HCT116 (cell line): ENCODE measurements at regions not wholly inside any gene's neighbourhood (a gene's known extent, or its start where the extent isn't known, plus 50 kb on each side); places are given as distances from the start of the nearest gene placed in this dataset.

Source experiments
- ELF1 ChIP-seq: IDR thresholded peaks from 2 replicates; pipeline ENCODE4 v1.6.1; 2012; ENCODE audit warnings: low read depth, borderline replicate concordance
- JUND ChIP-seq: IDR thresholded peaks from 2 replicates; pipeline ENCODE4 v1.6.1; 2012
- POLR2A ChIP-seq: IDR thresholded peaks from 2 replicates; pipeline ENCODE4 v1.7.0; 2011; ENCODE audit warnings: borderline replicate concordance; ENCODE audit not compliant: insufficient read depth, insufficient read length; ENCODE audit errors: extremely low read depth
- POLR2AphosphoS5 ChIP-seq: IDR thresholded peaks from 2 replicates; pipeline ENCODE4 v1.6.1; 2011; ENCODE audit warnings: mild to moderate bottlenecking, low read depth, low read length, moderate library complexity
- TF ChIP-seq, protein P1 (sequence below), 3 experiments: fragments of 200-600 bp in 1 of 3; sonication (generic) in 1 of 3; IDR thresholded peaks in 2 of 3; conservative IDR thresholded peaks in 1 of 3; 2 replicates each; pipeline ENCODE4 v1.5.1; 2012 to 2017; ENCODE audit warnings: low read depth in 2 of 3, low read length in 2 of 3, antibody characterized with exemption in 1 of 3, borderline replicate concordance in 1 of 3, control low read depth in 1 of 3, mild to moderate bottlenecking in 1 of 3, mixed read lengths in 1 of 3, mixed run types in 1 of 3, moderate library complexity in 1 of 3; ENCODE audit not compliant: insufficient read depth in 1 of 3
- TF ChIP-seq, protein P2 (sequence below): IDR thresholded peaks from 2 replicates; pipeline ENCODE4 v1.6.1; 2012

DNA sequence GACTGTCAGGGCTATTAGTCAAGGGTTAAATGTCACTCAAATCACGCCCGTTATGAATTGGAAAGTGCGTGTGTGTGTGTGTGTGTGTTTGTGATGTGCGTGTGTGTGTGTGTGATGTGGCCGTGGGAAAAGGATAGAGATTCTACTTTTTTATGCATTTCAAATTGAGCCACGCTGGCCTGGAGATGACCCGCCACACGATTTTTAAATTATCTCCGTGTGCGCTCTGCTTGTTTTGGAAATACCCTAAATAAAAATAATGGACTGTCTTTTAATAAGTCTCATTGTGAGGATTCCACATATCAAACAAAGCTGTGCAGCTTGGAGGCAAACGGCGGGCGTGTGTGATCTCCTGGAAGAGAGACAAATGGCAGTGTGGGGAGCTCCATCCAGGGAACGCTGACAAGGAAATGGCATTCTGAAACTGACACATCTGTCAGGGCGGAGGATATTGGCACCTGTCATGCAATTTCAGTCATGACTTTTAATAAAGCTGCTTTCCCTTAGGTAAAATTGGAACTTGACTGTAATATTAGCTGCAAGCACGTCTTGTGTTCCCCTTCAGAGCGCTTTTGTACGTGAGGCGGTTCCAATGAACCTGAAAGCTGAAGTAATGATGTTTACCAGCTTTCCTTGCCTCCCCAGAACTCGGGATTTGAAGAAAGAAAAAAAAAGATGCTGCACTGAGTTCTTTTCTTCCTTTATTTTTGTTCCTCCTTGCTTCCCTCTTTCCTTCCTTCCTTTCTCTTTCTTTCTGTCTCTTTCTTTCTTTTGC, 381.8 kb upstream of the SMIM21 start:
- TF ChIP-seq POLR2A = no peak
- TF ChIP-seq, protein P1, sequence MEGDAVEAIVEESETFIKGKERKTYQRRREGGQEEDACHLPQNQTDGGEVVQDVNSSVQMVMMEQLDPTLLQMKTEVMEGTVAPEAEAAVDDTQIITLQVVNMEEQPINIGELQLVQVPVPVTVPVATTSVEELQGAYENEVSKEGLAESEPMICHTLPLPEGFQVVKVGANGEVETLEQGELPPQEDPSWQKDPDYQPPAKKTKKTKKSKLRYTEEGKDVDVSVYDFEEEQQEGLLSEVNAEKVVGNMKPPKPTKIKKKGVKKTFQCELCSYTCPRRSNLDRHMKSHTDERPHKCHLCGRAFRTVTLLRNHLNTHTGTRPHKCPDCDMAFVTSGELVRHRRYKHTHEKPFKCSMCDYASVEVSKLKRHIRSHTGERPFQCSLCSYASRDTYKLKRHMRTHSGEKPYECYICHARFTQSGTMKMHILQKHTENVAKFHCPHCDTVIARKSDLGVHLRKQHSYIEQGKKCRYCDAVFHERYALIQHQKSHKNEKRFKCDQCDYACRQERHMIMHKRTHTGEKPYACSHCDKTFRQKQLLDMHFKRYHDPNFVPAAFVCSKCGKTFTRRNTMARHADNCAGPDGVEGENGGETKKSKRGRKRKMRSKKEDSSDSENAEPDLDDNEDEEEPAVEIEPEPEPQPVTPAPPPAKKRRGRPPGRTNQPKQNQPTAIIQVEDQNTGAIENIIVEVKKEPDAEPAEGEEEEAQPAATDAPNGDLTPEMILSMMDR (IDR thresholded peaks at IDR 0.05 in 2 of 3, conservative IDR thresholded peaks at IDR 0.05 in 1 of 3; ENCODE audit: borderline replicate concordance in 1 of 3, insufficient read depth in 1 of 3, low read depth in 2 of 3, low read length in 2 of 3) = no peak
- no peak for TF ChIP-seq ELF1
- TF ChIP-seq, protein P2, sequence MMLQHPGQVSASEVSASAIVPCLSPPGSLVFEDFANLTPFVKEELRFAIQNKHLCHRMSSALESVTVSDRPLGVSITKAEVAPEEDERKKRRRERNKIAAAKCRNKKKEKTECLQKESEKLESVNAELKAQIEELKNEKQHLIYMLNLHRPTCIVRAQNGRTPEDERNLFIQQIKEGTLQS = no peak
- TF ChIP-seq JUND = no peak
- no peak for TF ChIP-seq POLR2AphosphoS5
